H1 (cell line): ENCODE measurements at regions not wholly inside any gene's neighbourhood (a gene's known extent, or its start where the extent isn't known, plus 50 kb on each side); places are given as distances from the start of the nearest gene placed in this dataset.

ENCODE experiments used
- CTCF ChIA-PET: fragments of 300-600 bp; sonication (Branson Sonifier 250); formaldehyde crosslinking; loops from one replicate; lab custom pipeline; 2021; ENCODE audit not compliant: partially characterized antibody; lab: Charles Lee
- POLR2A ChIA-PET: fragments of 300-600 bp; sonication (Branson Sonifier 250); formaldehyde crosslinking; loops from one replicate; lab custom pipeline; 2021; ENCODE audit warnings: inconsistent platforms; ENCODE audit not compliant: partially characterized antibody; lab: Charles Lee
- DNase-seq, 2 experiments: peaks; one replicate each; pipeline versions ENCODE4 v3.0.0 to v3.0.0-alpha.2; 2010 to 2022; ENCODE audit warnings: low spot score in 2 of 2, low read depth in 1 of 2, mixed read lengths in 1 of 2
- FAIRE-seq: peaks from 2 replicates; lab custom pipeline; 2011; peaks lifted over from hg19 to GRCh38; lab: Jason Lieb, UNC
- H2AFZ ChIP-seq: 2 replicates; pipeline ENCODE4 v1.8.1; 2012; ENCODE audit warnings: low read length, inconsistent platforms
- H2AK5ac ChIP-seq: 2 replicates; pipeline ENCODE4 v1.6.1; 2013; ENCODE audit warnings: low read depth, low read length
- H2BK120ac ChIP-seq: replicated peaks from 2 replicates; pipeline ENCODE3; 2013; ENCODE audit warnings: low read depth, low read length, inconsistent platforms
- H2BK12ac ChIP-seq: 2 replicates; pipeline ENCODE4 v1.6.1; 2013; ENCODE audit warnings: low read depth, low read length
- H2BK15ac ChIP-seq: 2 replicates; pipeline ENCODE4 v1.6.1; 2013; ENCODE audit warnings: low read length
- H2BK20ac ChIP-seq: 2 replicates; pipeline ENCODE4 v1.6.1; 2013; ENCODE audit warnings: low read length
- H2BK5ac ChIP-seq: 2 replicates; pipeline ENCODE4 v1.6.1; 2013; ENCODE audit warnings: low read depth, low read length
- H3K14ac ChIP-seq: 2 replicates; pipeline ENCODE4 v1.6.1; 2013; ENCODE audit warnings: inconsistent platforms; ENCODE audit not compliant: insufficient read length
- H3K18ac ChIP-seq: 2 replicates; pipeline ENCODE4 v1.6.1; 2013; ENCODE audit warnings: low read length; ENCODE audit errors: extremely low read depth
- H3K23ac ChIP-seq: 2 replicates; pipeline ENCODE4 v1.6.1; 2013; ENCODE audit warnings: inconsistent platforms; ENCODE audit not compliant: insufficient read length
- H3K23me2 ChIP-seq: 2 replicates; pipeline ENCODE4 v1.6.1; 2013; ENCODE audit warnings: low read depth, low read length
- H3K27ac ChIP-seq: 2 replicates; pipeline ENCODE4 v1.6.1; 2011; ENCODE audit warnings: low read depth, low read length, inconsistent platforms
- H3K27me3 ChIP-seq, 4 experiments: replicated peaks in 1 of 4; 1 replicate in 1 of 4; 2 replicates in 3 of 4; pipeline versions ENCODE4 v1.6.1 to v1.8.1; 2011 to 2013; ENCODE audit warnings: low read length in 3 of 4, mild to moderate bottlenecking in 3 of 4, inconsistent platforms in 2 of 4, mixed read lengths in 2 of 4, moderate library complexity in 1 of 4; ENCODE audit not compliant: control insufficient read depth in 3 of 4, insufficient read depth in 3 of 4; ENCODE audit errors: extremely low read depth in 1 of 4
- H3K36me3 ChIP-seq, 4 experiments: 2 replicates each; pipeline versions ENCODE4 v1.6.1 to v1.8.1; 2011 to 2013; ENCODE audit warnings: mild to moderate bottlenecking in 4 of 4, low read length in 3 of 4, moderate library complexity in 2 of 4, control low read depth in 1 of 4, inconsistent platforms in 1 of 4; ENCODE audit not compliant: insufficient read depth in 4 of 4, control insufficient read depth in 2 of 4
- H3K4ac ChIP-seq: replicated peaks from 2 replicates; pipeline ENCODE3; 2013; ENCODE audit warnings: low read length, low read depth, mixed read lengths, inconsistent platforms; ENCODE audit not compliant: insufficient read length
- H3K4me1 ChIP-seq, 4 experiments: replicated peaks in 1 of 4; 1 replicate in 1 of 4; 2 replicates in 3 of 4; pipeline versions ENCODE4 v1.6.1 to v1.8.1; 2011 to 2013; ENCODE audit warnings: low read length in 3 of 4, inconsistent platforms in 2 of 4, mixed read lengths in 1 of 4; ENCODE audit not compliant: insufficient read depth in 4 of 4, control insufficient read depth in 3 of 4
- H3K4me2 ChIP-seq, 2 experiments: 2 replicates each; pipeline versions ENCODE4 v1.6.1 to v1.8.1; 2011 to 2013; ENCODE audit warnings: low read depth in 2 of 2, low read length in 2 of 2, control low read depth in 1 of 2, inconsistent platforms in 1 of 2, mild to moderate bottlenecking in 1 of 2; ENCODE audit not compliant: insufficient read depth in 1 of 2
- H3K4me3 ChIP-seq, 4 experiments: fragments of 200-600, 300-600 bp in 1 of 4; sonication (generic), shearing (Covaris generic), sonication (Bioruptor Twin) in 1 of 4; 2 replicates each; pipeline versions ENCODE4 v1.5.1 to v1.8.1; 2011 to 2016; ENCODE audit warnings: low read length in 4 of 4, low read depth in 3 of 4, control low read depth in 2 of 4, inconsistent platforms in 2 of 4, mild to moderate bottlenecking in 2 of 4, mixed read lengths in 1 of 4, moderate library complexity in 1 of 4; ENCODE audit not compliant: insufficient read depth in 2 of 4; ENCODE audit errors: extremely low read depth in 1 of 4
- H3K56ac ChIP-seq: replicated peaks from 2 replicates; pipeline ENCODE3; 2013; ENCODE audit warnings: low read depth, mild to moderate bottlenecking, mixed read lengths, low read length, inconsistent platforms; ENCODE audit not compliant: insufficient read length
- H3K79me1 ChIP-seq: 2 replicates; pipeline ENCODE4 v1.6.1; 2013; ENCODE audit warnings: low read depth, low read length, control low read depth
- H3K79me2 ChIP-seq, 2 experiments: 2 replicates each; pipeline versions ENCODE4 v1.6.1 to v1.8.1; 2012 to 2013; ENCODE audit warnings: low read length in 2 of 2, mild to moderate bottlenecking in 2 of 2, inconsistent platforms in 1 of 2; ENCODE audit not compliant: insufficient read depth in 2 of 2, control insufficient read depth in 1 of 2
- H3K9ac ChIP-seq, 4 experiments: replicated peaks in 1 of 4; 1 replicate in 1 of 4; 2 replicates in 3 of 4; pipeline versions ENCODE4 v1.6.1 to v1.8.1; 2011 to 2013; ENCODE audit warnings: low read depth in 3 of 4, low read length in 3 of 4, control low read depth in 2 of 4, mild to moderate bottlenecking in 2 of 4, moderate library complexity in 2 of 4, inconsistent platforms in 1 of 4; ENCODE audit errors: extremely low read depth in 1 of 4
- H3K9me3 ChIP-seq, 2 experiments: 2 replicates each; pipeline versions ENCODE4 v1.6.1 to v1.8.1; 2012 to 2013; ENCODE audit warnings: mild to moderate bottlenecking in 2 of 2, moderate library complexity in 2 of 2, control low read depth in 1 of 2, inconsistent platforms in 1 of 2, low read depth in 1 of 2, low read length in 1 of 2, mixed read lengths in 1 of 2; ENCODE audit not compliant: insufficient read depth in 2 of 2
- H4K20me1 ChIP-seq, 2 experiments: replicated peaks in 1 of 2; 2 replicates each; pipeline versions ENCODE3 to v1.8.1; 2011 to 2013; ENCODE audit warnings: inconsistent platforms in 2 of 2, low read length in 2 of 2, mild to moderate bottlenecking in 1 of 2; ENCODE audit not compliant: insufficient read depth in 2 of 2, control insufficient read depth in 1 of 2
- H4K5ac ChIP-seq: 2 replicates; pipeline ENCODE4 v1.6.1; 2013; ENCODE audit warnings: low read length, low read depth, mixed read lengths, inconsistent platforms; ENCODE audit not compliant: insufficient read length
- H4K8ac ChIP-seq: 2 replicates; pipeline ENCODE4 v1.8.0; 2013; ENCODE audit warnings: mild to moderate bottlenecking, moderate library complexity, low read length, inconsistent platforms; ENCODE audit not compliant: insufficient read depth; ENCODE audit errors: extremely low read depth
- H4K91ac ChIP-seq: replicated peaks from 2 replicates; pipeline ENCODE3; 2013; ENCODE audit warnings: low read length, mixed read lengths, inconsistent platforms; ENCODE audit not compliant: insufficient read length
- CHD1 ChIP-seq: IDR thresholded peaks from 2 replicates; pipeline ENCODE4 v1.6.1; 2012; ENCODE audit warnings: low read depth, low read length, improper control_type of control experiment
- CTCF ChIP-seq, 3 experiments: IDR thresholded peaks; 1 replicate in 2 of 3; 2 replicates in 1 of 3; pipeline versions ENCODE4 v1.5.1 to v1.6.1; 2011; ENCODE audit warnings: low read length in 3 of 3, mild to moderate bottlenecking in 3 of 3, inconsistent platforms in 2 of 3, low read depth in 1 of 3, moderate library complexity in 1 of 3; ENCODE audit not compliant: insufficient read depth in 1 of 3; ENCODE audit errors: control extremely low read depth in 1 of 3
- EZH2 ChIP-seq: fragments of 200-600 bp; sonication (generic); IDR thresholded peaks from 2 replicates; pipeline ENCODE4 v1.7.1; 2012; ENCODE audit warnings: low read depth, mild to moderate bottlenecking, moderate library complexity, low read length, inconsistent platforms; ENCODE audit not compliant: severe bottlenecking
- HDAC6 ChIP-seq: IDR thresholded peaks from one replicate; pipeline ENCODE4 v1.7.1; 2012; ENCODE audit warnings: low read depth, mild to moderate bottlenecking, inconsistent platforms, low read length, moderate library complexity
- MAFK ChIP-seq: IDR thresholded peaks from 2 replicates; pipeline ENCODE4 v1.6.1; 2012; ENCODE audit warnings: low read depth, mild to moderate bottlenecking, improper control_type of control experiment, low read length
- MAX ChIP-seq: IDR thresholded peaks from 2 replicates; pipeline ENCODE4 v1.6.1; 2012; ENCODE audit warnings: inconsistent platforms
- NRF1 ChIP-seq: IDR thresholded peaks from 2 replicates; pipeline ENCODE4 v1.6.1; 2011; ENCODE audit warnings: mild to moderate bottlenecking, low read depth, low read length, improper control_type of control experiment
- RAD21 ChIP-seq, 2 experiments: IDR thresholded peaks in 1 of 2; conservative IDR thresholded peaks in 1 of 2; 2 replicates each; pipeline ENCODE4 v1.6.1; 2011; ENCODE audit warnings: low read depth in 2 of 2, low read length in 2 of 2, improper control_type of control experiment in 1 of 2, inconsistent platforms in 1 of 2, mild to moderate bottlenecking in 1 of 2, moderate library complexity in 1 of 2
- SUZ12 ChIP-seq: fragments of 200-600 bp; sonication (generic); IDR thresholded peaks from 2 replicates; pipeline ENCODE4 v1.6.1; 2012; ENCODE audit warnings: mild to moderate bottlenecking, inconsistent platforms, low read length, moderate library complexity, mixed read lengths
- WGBS, 2 experiments: shearing (Covaris generic) in 1 of 2; methylation state at CpG; one replicate each; pipeline versions ENCODE4 v1.1.6 to v1.1.7; 2013 to 2015; ENCODE audit warnings: low lambda C conversion rate in 2 of 2, mixed read lengths in 2 of 2, inconsistent platforms in 1 of 2, low coverage in 1 of 2, missing lambda C conversion rate in 1 of 2; ENCODE audit not compliant: insufficient replicate concordance in 2 of 2, insufficient coverage in 1 of 2, insufficient read length in 1 of 2; ENCODE audit errors: extremely low coverage in 1 of 2, missing lambda C conversion rate in 1 of 2; 5-methylcytosine and 5-hydroxymethylcytosine counted together

- H3K4me2 ChIP-seq, result no peak overlapping the region
- 78% methylated on average over 12 of the region's 12 CpGs; no CpG with 5 or more reads in 1 of the 2 experiments for WGBS, 2 experiments
- POLR2A ChIA-PET, result no interaction called here
Measured at GRCh38 chr1:25129380-25129779, 102.9 kb downstream of the SYF2 start.

More at GRCh38 chr1:25129380-25129779, 102.9 kb downstream of the SYF2 start:
- no peaks in the 10 kb centered on the region for H3K4me1 ChIP-seq
- H2AFZ ChIP-seq, result no peak overlapping the region
- no peak overlapping the region for H3K56ac ChIP-seq
- no peak overlapping the region for H4K5ac ChIP-seq
- H3K79me1 ChIP-seq, result no peaks in the 10 kb centered on the region; the same call in 1 of the 2 replicates
- H3K36me3 ChIP-seq, result no peaks in the 10 kb centered on the region
- no peak overlapping the region for H2BK20ac ChIP-seq
- no peaks in the 10 kb centered on the region for H3K9me3 ChIP-seq
- H2BK5ac ChIP-seq, result no peak overlapping the region
- no peak for TF ChIP-seq MAX
- TF ChIP-seq CHD1, result no peak
- no peak for TF ChIP-seq NRF1
- no peak for TF ChIP-seq MAFK
- no peak for TF ChIP-seq EZH2
- no peak for TF ChIP-seq HDAC6
- no peak for TF ChIP-seq SUZ12
- TF ChIP-seq RAD21 (IDR thresholded peaks at IDR 0.05 in 1 of 2, conservative IDR thresholded peaks at IDR 0.05 in 1 of 2; ENCODE audit: low read depth in 2 of 2, low read length in 2 of 2), result peak; percentile 46 to 50
- peak in 2 of 3 experiments; percentile 8 to 18; a peak in 2 of 4 replicates for TF ChIP-seq CTCF (IDR thresholded peaks at IDR 0.05; ENCODE audit: control extremely low read depth in 1 of 3, insufficient read depth in 1 of 3, low read depth in 1 of 3, low read length in 3 of 3)
- no peak overlapping the region for H2BK120ac ChIP-seq
- no peak overlapping the region for H3K4me3 ChIP-seq
- H4K8ac ChIP-seq, result no peak overlapping the region
- no peak overlapping the region for H3K14ac ChIP-seq
- CTCF ChIA-PET, result interaction anchor here (0.8 to 4.6 kb wide), 6 partner anchors 11 to 74 kb away, joined by 3 to 25 read pairs (median 4); no protein-coding TSS in a partner anchor
- no peaks in the 10 kb centered on the region for H3K27me3 ChIP-seq
- H3K23ac ChIP-seq, result no peak overlapping the region
- no peaks in the 10 kb centered on the region for H3K23me2 ChIP-seq
- no peak for DNase-seq
- no peak overlapping the region for H2AK5ac ChIP-seq
- H3K9ac ChIP-seq, result no peak overlapping the region
- no peaks in the 10 kb centered on the region for H4K20me1 ChIP-seq
- no peak overlapping the region for H3K4ac ChIP-seq
- no peak for FAIRE-seq
- no peak overlapping the region for H2BK12ac ChIP-seq
- no peaks in the 10 kb centered on the region for H3K79me2 ChIP-seq
- H2BK15ac ChIP-seq, result no peak overlapping the region
- no peak overlapping the region for H3K18ac ChIP-seq
- no peak overlapping the region for H3K27ac ChIP-seq
- H4K91ac ChIP-seq, result no peak overlapping the region
